ENCODE measurements at regions not wholly inside any gene's neighbourhood (a gene's known extent, or its start where the extent isn't known, plus 50 kb on each side); places are given as distances from the start of the nearest gene placed in this dataset.

GRCh38 chr14:66306101-66306500 is 180.1 kb upstream of the CCDC196 start:
- Histone ChIP-seq H3K36me3 (replicated peaks in 1 of 2) (no peaks in the 10 kb centered on the region), H3K27ac (no peak overlapping the region), H3K9me3 (replicated peaks in 1 of 3) (no peaks in the 10 kb centered on the region), H3K27me3 (no peaks in the 10 kb centered on the region), H3K4me3 (no peak overlapping the region), H3K4me1 (replicated peaks in 1 of 2) (no peaks in the 10 kb centered on the region)
- intact Hi-C loops (cut with DNase I) = no loop called here
- DNase-seq = no peak
- TF ChIP-seq CTCF (IDR thresholded peaks at IDR 0.05) (no peak), POLR2A (IDR thresholded peaks at IDR 0.05) (no peak)

GRCh38 chr14:66311058-66311457 is 175.1 kb upstream of the CCDC196 start:
- intact Hi-C loops (cut with DNase I) = no loop called here
- no peak for TF ChIP-seq CTCF (IDR thresholded peaks at IDR 0.05)
- TF ChIP-seq POLR2A (IDR thresholded peaks at IDR 0.05) = no peak
- no peak for DNase-seq
- Histone ChIP-seq H3K4me1 (replicated peaks in 1 of 2) (no peaks in the 10 kb centered on the region), H3K9me3 (replicated peaks in 1 of 3) (no peaks in the 10 kb centered on the region), H3K36me3 (replicated peaks in 1 of 2) (no peaks in the 10 kb centered on the region), H3K4me3 (no peak overlapping the region), H3K27me3 (no peaks in the 10 kb centered on the region), H3K27ac (no peak overlapping the region)
- WGBS, 4 donors = 34 to 60% (median 57%) methylated on average over 3 of the region's 3 CpGs

GRCh38 chr14:66311990-66312389 is 174.2 kb upstream of the CCDC196 start:
- Histone ChIP-seq H3K4me3 (no peak overlapping the region), H3K9me3 (replicated peaks in 1 of 3) (no peaks in the 10 kb centered on the region), H3K36me3 (replicated peaks in 1 of 2) (no peaks in the 10 kb centered on the region), H3K27ac (no peak overlapping the region), H3K4me1 (replicated peaks in 1 of 2) (no peaks in the 10 kb centered on the region), H3K27me3 (no peaks in the 10 kb centered on the region)
- intact Hi-C loops (cut with DNase I) = no loop called here
- 70 to 78% (median 74%) methylated on average over 5 of the region's 5 CpGs for WGBS, 4 donors
- no peak for TF ChIP-seq POLR2A (IDR thresholded peaks at IDR 0.05)
- TF ChIP-seq CTCF (IDR thresholded peaks at IDR 0.05) = no peak
- no peak for DNase-seq

GRCh38 chr14:66312451-66312850 is 173.7 kb upstream of the CCDC196 start:
- intact Hi-C loops (cut with DNase I) = no loop called here
- Histone ChIP-seq H3K4me1 (replicated peaks in 1 of 2) (no peaks in the 10 kb centered on the region), H3K27me3 (no peaks in the 10 kb centered on the region), H3K27ac (no peak overlapping the region), H3K4me3 (no peak overlapping the region), H3K36me3 (replicated peaks in 1 of 2) (no peaks in the 10 kb centered on the region), H3K9me3 (replicated peaks in 1 of 3) (no peaks in the 10 kb centered on the region)
- DNase-seq = no peak
- TF ChIP-seq CTCF (IDR thresholded peaks at IDR 0.05) (no peak), POLR2A (IDR thresholded peaks at IDR 0.05) (no peak)
- 72 to 94% (median 83%) methylated on average over 3 of the region's 3 CpGs for WGBS, 4 donors
